Hepatocyte (in vitro differentiated cells): ENCODE measurements at regions not wholly inside any gene's neighbourhood (a gene's known extent, or its start where the extent isn't known, plus 50 kb on each side); places are given as distances from the start of the nearest gene placed in this dataset.

Experiments
- CTCF ChIP-seq: fragments of 200-600 bp; sonication (generic); IDR thresholded peaks from 2 replicates; pipeline ENCODE4 v1.5.1; 2016; ENCODE audit warnings: antibody characterized with exemption, mild to moderate bottlenecking; ENCODE audit not compliant: poor library complexity
- EZH2phosphoT487 ChIP-seq: fragments of 200-600 bp; sonication (generic); IDR thresholded peaks from one replicate; pipeline ENCODE4 v1.6.1; 2018; ENCODE audit warnings: antibody characterized with exemption, mild to moderate bottlenecking, low read depth, moderate library complexity; ENCODE audit not compliant: unreplicated experiment, severe bottlenecking

- TF ChIP-seq CTCF (no peak), EZH2phosphoT487 (no peak)
Observed at GRCh38 chr22:22123118-22123959, 121.2 kb upstream of the VPREB1 start.
